ENCODE measurements at regions not wholly inside any gene's neighbourhood (a gene's known extent, or its start where the extent isn't known, plus 50 kb on each side); places are given as distances from the start of the nearest gene placed in this dataset.
A peak's percentile ranks its signal among the peaks of the same experiment; 100 is the strongest.

GRCh38 chr3:43923104-43923882, 232.6 kb downstream of the ABHD5 start:
- H3K9me3 ChIP-seq (replicated peaks in 1 of 11): no peaks in the 10 kb centered on the region

DNA sequence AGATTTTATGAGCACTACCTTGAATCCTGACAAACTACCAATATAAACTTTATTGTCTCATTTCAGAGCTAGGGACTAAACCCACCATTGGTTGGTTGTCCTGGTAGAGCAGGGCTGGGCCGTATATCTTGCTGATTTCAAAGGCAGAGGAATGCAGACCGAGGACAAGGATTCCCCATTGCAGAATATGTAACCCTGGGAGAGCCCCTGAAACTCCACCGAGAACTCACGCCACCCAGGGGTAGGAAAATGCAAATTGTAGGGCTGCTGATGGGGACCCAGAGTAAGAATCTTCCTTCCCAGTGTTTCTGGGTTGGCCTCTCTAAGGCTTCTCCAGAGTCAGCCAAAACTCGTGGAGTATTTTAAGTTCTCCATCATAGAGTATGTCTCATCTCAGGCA, 235.3 kb downstream of the ABHD5 start:
- H3K9me3 ChIP-seq (replicated peaks in 1 of 11): no peaks in the 10 kb centered on the region
- H3K27ac ChIP-seq: no peak overlapping the region
- no peaks in the 10 kb centered on the region for H3K36me3 ChIP-seq
- no peaks in the 10 kb centered on the region for H4K20me1 ChIP-seq
- no peak for TF ChIP-seq Cebpa-rat (IDR thresholded peaks at IDR 0.05)
- H3K9ac ChIP-seq: no peak overlapping the region
- H3K4me1 ChIP-seq: peaks cover 0 to 5% (median 0%) of the 10 kb centered on the region in 10 experiments; a peak in 2 of 20 replicates
- H3K27me3 ChIP-seq: no peaks in the 10 kb centered on the region
- H3K4me2 ChIP-seq: no peak overlapping the region
- no peak overlapping the region for H3K4me3 ChIP-seq

More at GRCh38 chr3:43923104-43923882, 232.6 kb downstream of the ABHD5 start:
- no peak for TF ChIP-seq Cebpa-rat (IDR thresholded peaks at IDR 0.05)
- no peak overlapping the region for H3K9ac ChIP-seq
- H4K20me1 ChIP-seq: no peaks in the 10 kb centered on the region
- H3K27me3 ChIP-seq: no peaks in the 10 kb centered on the region
- peaks cover 0 to 20% (median 5%) of the 10 kb centered on the region in 10 experiments; a peak in 9 of 20 replicates for H3K4me1 ChIP-seq
- no peaks in the 10 kb centered on the region for H3K36me3 ChIP-seq
- no peak overlapping the region for H3K4me3 ChIP-seq
- no peak overlapping the region for H3K27ac ChIP-seq
- H3K4me2 ChIP-seq: peak overlapping the region in 2 of 11 experiments; percentile 1 to 7; a peak in 1 of 22 replicates

DNA sequence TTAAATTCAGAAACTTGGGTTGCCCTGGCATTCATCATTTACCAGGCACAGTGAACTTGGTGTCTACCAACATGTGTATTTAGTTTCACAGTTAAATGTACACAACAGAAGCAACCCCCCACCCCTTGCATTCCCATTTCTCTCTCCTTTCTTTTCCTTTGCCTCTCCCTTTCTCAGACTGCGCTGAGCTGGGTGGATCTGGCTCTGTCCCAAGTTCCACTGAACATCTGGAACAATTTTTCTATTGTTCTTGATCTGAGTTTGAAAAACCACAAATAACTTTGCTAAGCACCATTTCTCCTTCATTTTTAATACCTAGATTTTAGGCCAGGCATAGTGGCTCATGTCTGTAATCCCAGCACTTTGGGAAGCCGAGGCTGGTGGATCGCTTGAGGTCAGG, 242.2 kb downstream of the ABHD5 start:
- no peak for TF ChIP-seq Cebpa-rat (IDR thresholded peaks at IDR 0.05)
- Histone ChIP-seq H3K9ac (no peak overlapping the region), H3K27ac (no peak overlapping the region), H3K36me3 (no peaks in the 10 kb centered on the region), H3K4me1 (no peaks in the 10 kb centered on the region), H3K27me3 (no peaks in the 10 kb centered on the region), H4K20me1 (no peaks in the 10 kb centered on the region), H3K4me3 (no peak overlapping the region), H3K9me3 (replicated peaks in 1 of 11) (no peaks in the 10 kb centered on the region), H3K4me2 (no peak overlapping the region)

DNA sequence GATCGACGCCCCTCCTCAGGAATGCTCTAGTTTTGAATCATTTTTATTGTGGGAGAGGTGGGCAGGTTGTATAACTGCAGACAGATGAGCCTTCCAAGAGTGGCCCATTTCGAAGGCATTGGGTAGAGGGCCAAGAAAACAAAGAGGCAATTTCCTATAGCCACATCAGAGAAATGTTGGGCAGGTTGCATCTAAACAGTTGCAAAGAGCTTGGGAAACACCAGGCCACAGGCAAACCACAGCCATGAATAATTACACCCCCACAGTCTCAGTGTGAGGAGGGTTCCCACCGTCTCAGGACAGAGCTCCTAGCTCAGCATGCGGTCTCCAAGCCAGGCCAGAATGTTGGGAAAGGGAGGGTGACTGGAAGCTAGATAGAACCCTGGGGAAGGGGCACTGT, 257.3 kb downstream of the ABHD5 start:
- Histone ChIP-seq H4K20me1 (no peaks in the 10 kb centered on the region; a peak in 1 of 22 replicates), H3K27me3 (no peaks in the 10 kb centered on the region)

GRCh38 chr3:43949594-43949993, 258.9 kb downstream of the ABHD5 start:
- TF ChIP-seq Cebpa-rat (IDR thresholded peaks at IDR 0.05): no peak
- H3K9ac ChIP-seq: no peak overlapping the region
- H3K4me1 ChIP-seq: peaks cover 11 to 63% (median 36%) of the 10 kb centered on the region in 10 experiments; a peak in 19 of 20 replicates
- H3K36me3 ChIP-seq: no peaks in the 10 kb centered on the region
- no peak overlapping the region for H3K4me3 ChIP-seq
- no peaks in the 10 kb centered on the region for H3K27me3 ChIP-seq
- no peak overlapping the region for H3K27ac ChIP-seq
- no peaks in the 10 kb centered on the region; a peak in 1 of 22 replicates for H4K20me1 ChIP-seq
- H3K9me3 ChIP-seq (replicated peaks in 1 of 11): peaks cover 0 to 3% (median 0%) of the 10 kb centered on the region in 11 experiments; a peak in 3 of 22 replicates
- H3K4me2 ChIP-seq: peak overlapping the region; percentile 3 to 55 (median 28); a peak in 16 of 22 replicates

More for the DNA sequence above, 257.3 kb downstream of the ABHD5 start:
- no peak overlapping the region for H3K9ac ChIP-seq
- no peak overlapping the region for H3K4me3 ChIP-seq
- peak overlapping the region in 7 of 11 experiments; percentile 8 to 47 (median 27); a peak in 12 of 22 replicates for H3K4me2 ChIP-seq
- H3K4me1 ChIP-seq: peaks cover 6 to 47% (median 28%) of the 10 kb centered on the region in 10 experiments; a peak in 19 of 20 replicates
- H3K27ac ChIP-seq: peak overlapping the region in 1 of 11 experiments; percentile 18; a peak in 1 of 22 replicates
- no peak for TF ChIP-seq Cebpa-rat (IDR thresholded peaks at IDR 0.05)
- H3K9me3 ChIP-seq (replicated peaks in 1 of 11): peaks cover 0 to 3% (median 0%) of the 10 kb centered on the region in 11 experiments; a peak in 3 of 22 replicates
- H3K36me3 ChIP-seq: no peaks in the 10 kb centered on the region

- Histone ChIP-seq H3K9ac (no peak overlapping the region), H3K4me2 (peak overlapping the region in 9 of 11 experiments; percentile 6 to 68 (median 28); a peak in 13 of 22 replicates), H3K4me3 (no peak overlapping the region), H4K20me1 (no peaks in the 10 kb centered on the region; a peak in 1 of 22 replicates), H3K4me1 (peaks cover 11 to 74% (median 36%) of the 10 kb centered on the region in 10 experiments; a peak in 19 of 20 replicates), H3K27ac (no peak overlapping the region), H3K36me3 (no peaks in the 10 kb centered on the region), H3K27me3 (no peaks in the 10 kb centered on the region), H3K9me3 (replicated peaks in 1 of 11) (no peaks in the 10 kb centered on the region; a peak in 2 of 22 replicates)
- TF ChIP-seq Cebpa-rat (IDR thresholded peaks at IDR 0.05): no peak
These were observed 260.0 kb downstream of the ABHD5 start for GRCh38 chr3:43950775-43951174.

DNA sequence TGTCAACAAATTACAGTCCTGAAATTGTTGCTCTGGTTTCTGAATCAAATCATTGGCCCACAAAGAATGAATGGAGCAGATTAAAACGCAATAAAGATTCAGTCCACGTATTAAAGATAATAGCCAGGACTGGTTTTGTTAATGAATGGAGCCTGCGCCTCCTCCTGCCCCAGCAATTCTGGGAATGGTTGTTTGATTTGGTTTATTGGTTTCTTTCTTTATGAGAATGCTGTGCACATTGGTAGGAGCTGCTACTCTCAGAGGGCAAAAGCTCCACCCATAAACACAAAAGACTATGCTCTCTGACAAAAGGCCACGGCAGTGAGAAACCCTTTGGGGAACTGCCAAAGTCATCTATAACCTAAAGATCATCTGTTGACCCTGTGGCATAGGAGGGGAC, 261.1 kb downstream of the ABHD5 start:
- H3K4me3 ChIP-seq: no peak overlapping the region
- H3K27ac ChIP-seq: no peak overlapping the region
- H3K4me1 ChIP-seq: peaks cover 11 to 70% (median 36%) of the 10 kb centered on the region in 10 experiments; a peak in 19 of 20 replicates
- no peaks in the 10 kb centered on the region for H3K36me3 ChIP-seq
- H3K27me3 ChIP-seq: no peaks in the 10 kb centered on the region
- H3K4me2 ChIP-seq: no peak overlapping the region
- no peaks in the 10 kb centered on the region; a peak in 1 of 22 replicates for H4K20me1 ChIP-seq
- H3K9me3 ChIP-seq (replicated peaks in 1 of 11): no peaks in the 10 kb centered on the region
- no peak overlapping the region for H3K9ac ChIP-seq
- no peak for TF ChIP-seq Cebpa-rat (IDR thresholded peaks at IDR 0.05)

- Histone ChIP-seq H3K9ac (no peak overlapping the region), H3K27ac (no peak overlapping the region)
These were observed 262.6 kb downstream of the ABHD5 start for GRCh38 chr3:43953380-43953779.

More at GRCh38 chr3:43953380-43953779, 262.6 kb downstream of the ABHD5 start:
- Histone ChIP-seq H3K4me3 (no peak overlapping the region), H3K4me2 (peak overlapping the region in 8 of 11 experiments; percentile 1 to 84 (median 42); a peak in 10 of 22 replicates), H3K27me3 (no peaks in the 10 kb centered on the region), H3K36me3 (no peaks in the 10 kb centered on the region), H3K4me1 (peaks cover 11 to 57% (median 29%) of the 10 kb centered on the region in 10 experiments; a peak in 19 of 20 replicates), H3K9me3 (replicated peaks in 1 of 11) (no peaks in the 10 kb centered on the region), H4K20me1 (no peaks in the 10 kb centered on the region; a peak in 1 of 22 replicates)
- no peak for TF ChIP-seq Cebpa-rat (IDR thresholded peaks at IDR 0.05)

Data from BLaER1 treated with 17β-estradiol and CSF1 and Interleukin-3, amounts not matched to agents 10 nM and 100 nM (cell line).